Lung microvascular endothelial cell (primary cell): ENCODE measurements at regions not wholly inside any gene's neighbourhood (a gene's known extent, or its start where the extent isn't known, plus 50 kb on each side); places are given as distances from the start of the nearest gene placed in this dataset.
"Not testable (repeated sequence)": the region's sequence is repeated elsewhere in the genome, so short reads cannot be mapped to it uniquely, and the experiment has no call there.

Source experiments
- DNase-seq, 2 donors: peaks; one replicate each; pipeline versions ENCODE4 v3.0.0 to v3.0.0-alpha.2; 2010; ENCODE audit warnings: low read depth in 2 of 2

DNA sequence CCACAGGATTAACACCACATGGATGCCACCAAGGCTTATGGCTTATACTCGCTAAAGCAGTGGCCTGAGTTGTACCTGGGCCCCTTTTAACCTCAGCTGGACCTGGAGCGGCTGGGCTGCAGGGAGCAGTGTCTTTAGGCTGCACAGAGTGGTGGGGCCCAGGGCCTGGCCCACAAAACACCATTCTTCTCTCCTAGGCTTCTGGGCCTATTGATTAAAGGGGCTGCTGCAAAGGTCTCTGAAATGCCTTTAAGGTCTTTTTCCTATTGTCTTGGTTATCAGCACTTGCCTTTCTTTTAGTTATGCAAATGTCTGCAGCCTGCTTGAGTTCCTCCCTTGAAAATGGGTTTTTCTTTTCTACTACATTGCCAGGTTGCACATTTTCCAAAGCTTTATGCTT lies 973.9 kb upstream of the PRR20A start:
- no peak for DNase-seq

- DNase-seq, result no peak
Observed at GRCh38 chr13:56168581-56168980, 972.1 kb upstream of the PRR20A start.

DNA sequence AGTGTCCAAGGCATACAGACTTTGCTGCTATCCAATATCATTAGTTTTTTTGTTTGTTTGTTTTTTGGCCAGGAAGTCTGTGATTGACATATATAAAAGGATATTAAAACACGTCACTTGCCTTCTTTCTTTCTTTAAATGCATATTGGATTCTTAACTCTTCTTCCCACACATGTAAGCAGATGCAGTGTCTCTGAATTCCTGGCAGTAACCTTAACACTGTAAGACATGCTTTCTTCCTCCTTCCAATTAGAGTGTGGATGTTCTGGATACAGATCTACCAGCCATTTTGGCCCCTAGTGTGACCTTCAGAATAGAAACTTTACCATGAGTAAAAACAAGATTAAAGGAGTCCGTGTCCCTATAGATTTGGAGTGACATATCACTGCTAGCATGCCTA lies 967.4 kb upstream of the PRR20A start:
- no peak for DNase-seq

- DNase-seq, result no peak
Observed at GRCh38 chr13:56182598-56182997, 958.1 kb upstream of the PRR20A start.

DNA sequence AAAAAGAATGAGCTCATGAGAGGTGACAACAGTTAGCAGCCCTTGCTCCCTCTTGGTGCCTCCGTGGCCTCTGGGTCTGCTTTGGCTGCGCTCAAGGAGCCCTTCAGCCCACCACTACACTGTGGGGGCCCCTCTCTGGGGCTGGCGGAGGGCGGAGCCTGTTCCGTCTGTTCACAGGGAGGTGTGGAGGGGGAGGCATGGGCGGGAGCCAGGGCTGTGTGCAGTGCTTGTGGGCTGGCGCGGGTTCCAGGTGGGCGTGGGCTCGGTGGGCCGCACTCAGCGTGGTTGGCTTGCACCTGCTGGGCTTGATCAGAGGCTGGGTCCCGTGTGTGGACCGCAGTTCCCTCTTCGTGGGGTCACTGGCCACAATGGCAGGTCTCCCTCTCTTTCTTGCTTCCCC lies 953.4 kb upstream of the PRR20A start:
- no peak for DNase-seq

GRCh38 chr13:56188582-56188981 lies 952.1 kb upstream of the PRR20A start:
- DNase-seq, result not testable (repeated sequence)

GRCh38 chr13:56189439-56189838 lies 951.3 kb upstream of the PRR20A start:
- no peak for DNase-seq

DNA sequence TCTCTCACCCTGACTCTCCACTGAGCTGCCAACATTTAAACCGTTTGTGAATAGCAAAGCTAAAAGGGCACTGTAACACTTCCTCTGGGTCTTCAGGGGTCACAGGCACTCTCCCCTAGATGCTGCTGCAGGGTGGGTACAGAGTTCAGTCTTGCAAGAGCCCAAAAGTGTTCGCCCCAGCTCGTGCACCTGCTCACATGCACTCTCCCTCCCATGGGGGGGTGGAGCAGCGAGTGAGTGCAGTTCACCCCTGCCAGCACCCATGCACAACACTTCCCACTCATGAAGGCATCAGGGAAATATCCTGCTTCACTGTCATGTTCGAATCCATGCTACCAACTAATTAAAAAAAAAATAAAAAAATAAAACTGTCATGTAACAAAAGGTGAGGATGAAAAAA lies 950.7 kb upstream of the PRR20A start:
- DNase-seq, result no peak

- DNase-seq, result no peak
Observed at GRCh38 chr13:56198350-56198749, 942.4 kb upstream of the PRR20A start.

DNA sequence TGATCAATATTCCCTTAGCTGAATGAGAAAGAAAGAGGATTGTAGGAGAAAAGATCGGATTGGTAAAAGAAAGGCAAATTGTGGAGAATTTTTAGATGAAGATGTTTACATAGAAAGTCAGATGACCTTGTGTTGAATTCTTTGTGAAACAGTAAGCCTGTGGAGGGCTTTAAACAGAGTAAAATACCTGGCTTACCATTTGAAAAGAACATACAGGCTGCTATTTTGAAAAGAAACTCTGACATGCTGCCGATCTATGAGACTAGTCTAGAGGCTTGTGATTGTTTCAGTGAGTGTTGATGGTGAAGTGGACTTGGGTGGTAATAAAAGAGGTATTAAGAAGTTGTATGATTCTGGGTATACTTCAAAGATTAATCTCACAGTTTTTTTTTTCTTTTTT lies 938.9 kb upstream of the PRR20A start:
- DNase-seq, result no peak

DNA sequence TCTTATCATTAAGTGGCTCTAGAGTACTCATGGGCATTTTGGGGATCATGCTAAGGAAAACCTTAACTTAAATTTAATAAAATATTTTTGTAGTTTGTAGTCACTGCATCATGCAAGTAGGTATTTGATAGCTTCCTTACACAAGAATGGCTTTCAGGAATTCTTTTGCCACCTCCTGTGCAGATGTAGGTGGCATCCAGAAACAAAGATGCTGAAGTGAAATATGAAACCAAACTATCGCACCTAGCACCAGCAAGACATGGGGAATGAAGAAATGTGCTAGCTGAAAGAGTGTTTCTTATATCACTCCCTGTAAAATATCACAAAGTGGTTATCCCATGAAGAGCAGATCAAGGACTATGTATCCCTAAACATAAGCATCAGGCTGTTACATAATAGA lies 924.5 kb upstream of the PRR20A start:
- DNase-seq, result no peak

DNA sequence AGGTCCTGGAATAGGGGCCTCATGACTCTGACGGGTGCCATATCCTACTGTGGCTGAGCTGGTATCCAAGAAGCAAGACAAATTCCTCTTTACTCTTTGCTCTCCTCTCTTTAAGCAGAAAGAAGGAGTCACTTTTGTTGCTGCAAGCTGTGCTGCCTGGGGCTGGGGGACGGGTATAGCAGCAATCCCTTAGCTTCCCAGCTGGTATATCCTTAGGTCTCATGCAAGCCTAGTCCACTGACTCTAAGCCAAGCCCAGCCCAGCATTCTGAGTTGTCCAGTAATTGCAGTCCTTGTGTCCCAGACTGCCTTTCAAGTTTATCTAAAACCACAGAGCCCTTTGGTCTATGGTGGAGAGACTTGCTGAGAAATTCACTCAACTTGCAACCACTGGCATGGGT lies 893.0 kb upstream of the PRR20A start:
- no peak for DNase-seq

DNA sequence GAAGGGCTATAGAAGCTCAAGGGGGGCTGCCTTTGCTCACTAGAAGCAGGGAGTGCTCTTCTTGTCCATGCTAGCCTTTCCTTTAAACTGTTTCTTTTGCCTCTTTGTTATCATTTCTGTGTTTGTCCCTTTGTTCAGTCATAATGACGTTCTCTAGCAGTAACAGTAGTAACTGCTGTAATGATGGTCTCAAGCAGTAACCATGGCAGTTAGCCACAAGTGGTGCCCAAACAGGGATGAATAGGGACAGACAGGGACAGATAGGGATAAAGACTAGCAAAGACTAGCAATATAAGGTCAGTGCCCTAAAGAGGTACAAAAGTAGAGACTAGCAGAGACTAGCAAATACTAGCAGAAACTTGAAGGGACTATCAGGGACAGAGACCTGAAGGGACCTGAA lies 869.0 kb upstream of the PRR20A start:
- no peak for DNase-seq

- DNase-seq, result no peak
Observed at GRCh38 chr13:56283262-56283828, 857.4 kb upstream of the PRR20A start.

GRCh38 chr13:56299650-56300049 lies 841.1 kb upstream of the PRR20A start:
- DNase-seq, result no peak

- no peak for DNase-seq
Observed at GRCh38 chr13:56314765-56315164, 826.0 kb upstream of the PRR20A start.

- no peak for DNase-seq
Observed at GRCh38 chr13:56317841-56318240, 822.9 kb upstream of the PRR20A start.

- no peak for DNase-seq
Observed at GRCh38 chr13:56332671-56333070, 808.0 kb upstream of the PRR20A start.

GRCh38 chr13:56335775-56336174 lies 804.9 kb upstream of the PRR20A start:
- DNase-seq, result no peak

GRCh38 chr13:56338421-56338820 lies 802.3 kb upstream of the PRR20A start:
- no peak for DNase-seq

- DNase-seq, result no peak
Observed at GRCh38 chr13:56347014-56347413, 793.7 kb upstream of the PRR20A start.

DNA sequence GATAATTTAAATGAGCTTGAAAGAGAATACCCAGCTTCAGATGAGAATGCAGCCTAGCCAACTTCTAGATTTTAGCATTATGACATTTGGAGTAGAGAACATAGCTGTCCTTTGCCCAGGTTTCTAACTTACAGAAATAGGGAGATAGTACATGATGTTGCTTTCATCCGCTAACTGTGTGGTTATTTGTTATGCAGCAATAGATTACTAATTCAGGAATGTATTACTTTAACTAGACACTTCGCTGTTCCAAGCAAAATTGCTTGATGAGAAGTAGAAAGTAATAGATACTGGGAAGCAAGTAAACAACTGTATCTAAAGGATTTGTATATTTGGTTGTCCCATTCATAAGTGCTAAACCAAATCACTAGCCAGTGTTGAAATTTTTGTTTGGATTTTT lies 790.9 kb upstream of the PRR20A start:
- DNase-seq, result no peak

DNA sequence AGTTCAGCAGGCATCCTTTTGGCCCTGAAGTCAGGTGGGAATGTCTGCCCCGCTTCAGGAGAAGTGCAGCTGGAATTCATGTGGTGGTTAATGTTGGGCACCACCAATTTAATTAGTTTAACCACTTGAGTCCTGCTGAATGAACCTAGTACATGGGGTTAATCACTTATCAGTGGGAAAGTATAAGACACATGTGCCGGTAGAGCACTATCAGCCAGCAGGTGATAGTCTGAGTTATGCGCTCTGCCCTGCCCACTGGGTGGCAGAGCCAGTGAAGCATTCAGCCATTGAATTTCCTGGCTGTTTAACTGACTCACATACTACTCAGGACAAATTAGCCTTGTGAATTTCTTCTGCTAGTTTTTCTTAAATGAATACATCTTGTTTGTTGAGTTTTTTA lies 789.7 kb upstream of the PRR20A start:
- no peak for DNase-seq

DNA sequence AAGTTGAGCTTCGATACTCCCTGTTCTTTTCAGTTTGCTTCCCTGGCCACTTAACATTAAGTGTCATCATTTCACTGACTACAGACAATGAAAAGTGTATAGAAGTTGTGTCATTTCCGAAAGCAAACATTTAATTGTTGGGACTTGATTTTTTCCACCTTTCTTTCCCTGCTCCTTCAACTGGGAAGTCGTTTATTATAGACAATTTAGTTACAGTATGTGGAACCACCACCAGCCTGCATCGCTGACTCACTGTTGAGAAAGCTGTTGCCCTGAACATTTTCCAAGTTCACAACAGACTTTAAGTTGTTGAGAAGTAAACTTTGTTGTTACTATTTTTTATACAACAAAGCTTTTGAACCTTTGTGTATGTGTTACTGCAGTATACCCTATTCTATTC lies 788.4 kb upstream of the PRR20A start:
- no peak for DNase-seq
